ENCODE measurements at regions not wholly inside any gene's neighbourhood (a gene's known extent, or its start where the extent isn't known, plus 50 kb on each side); places are given as distances from the start of the nearest gene placed in this dataset.
A peak's percentile ranks its signal among the peaks of the same experiment; 100 is the strongest.
"Not testable (repeated sequence)": the region's sequence is repeated elsewhere in the genome, so short reads cannot be mapped to it uniquely, and the experiment has no call there.

DNA sequence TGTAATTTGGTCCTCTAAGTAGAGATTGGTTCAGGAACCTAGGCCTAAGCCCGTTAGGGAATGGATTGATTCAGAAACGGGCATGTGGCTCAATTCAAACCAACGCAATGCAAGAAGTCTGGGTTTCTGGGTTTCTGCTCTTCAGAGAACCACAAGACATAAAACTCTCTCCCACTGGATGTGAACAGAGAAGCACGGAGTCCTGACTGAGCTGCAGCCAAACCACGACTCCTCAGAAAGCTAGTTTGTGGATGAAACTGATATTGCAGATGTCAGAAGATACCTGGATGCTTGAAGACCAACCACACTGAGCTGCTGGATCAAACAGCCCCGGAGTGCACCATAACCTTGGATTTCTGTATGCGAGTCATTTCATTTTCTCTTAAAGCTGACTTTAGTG lies 50.0 kb downstream of the SOD2 start:
- DNase-seq (ENCODE audit: low read depth) = no peak

DNA sequence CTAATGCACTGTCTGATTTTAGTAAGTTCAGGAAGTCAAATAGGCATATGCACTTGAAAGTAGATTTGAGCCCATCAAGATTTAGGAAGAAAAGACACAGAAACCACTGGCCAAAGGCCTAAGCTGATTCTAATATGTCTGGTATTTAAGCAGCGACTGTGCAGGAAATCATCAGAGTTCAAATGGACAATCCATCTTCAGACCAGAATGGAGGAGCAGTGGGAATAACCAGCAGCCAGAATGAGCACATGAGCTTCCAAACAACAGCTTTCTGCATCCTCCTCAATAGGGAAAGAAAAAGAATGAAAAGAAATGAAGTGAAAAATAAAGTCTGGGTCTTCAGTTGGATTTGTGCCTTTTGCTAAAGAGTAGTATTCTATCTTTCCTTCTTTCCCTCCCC lies 50.6 kb downstream of the SOD2 start:
- DNase-seq (ENCODE audit: low read depth) = no peak

DNA sequence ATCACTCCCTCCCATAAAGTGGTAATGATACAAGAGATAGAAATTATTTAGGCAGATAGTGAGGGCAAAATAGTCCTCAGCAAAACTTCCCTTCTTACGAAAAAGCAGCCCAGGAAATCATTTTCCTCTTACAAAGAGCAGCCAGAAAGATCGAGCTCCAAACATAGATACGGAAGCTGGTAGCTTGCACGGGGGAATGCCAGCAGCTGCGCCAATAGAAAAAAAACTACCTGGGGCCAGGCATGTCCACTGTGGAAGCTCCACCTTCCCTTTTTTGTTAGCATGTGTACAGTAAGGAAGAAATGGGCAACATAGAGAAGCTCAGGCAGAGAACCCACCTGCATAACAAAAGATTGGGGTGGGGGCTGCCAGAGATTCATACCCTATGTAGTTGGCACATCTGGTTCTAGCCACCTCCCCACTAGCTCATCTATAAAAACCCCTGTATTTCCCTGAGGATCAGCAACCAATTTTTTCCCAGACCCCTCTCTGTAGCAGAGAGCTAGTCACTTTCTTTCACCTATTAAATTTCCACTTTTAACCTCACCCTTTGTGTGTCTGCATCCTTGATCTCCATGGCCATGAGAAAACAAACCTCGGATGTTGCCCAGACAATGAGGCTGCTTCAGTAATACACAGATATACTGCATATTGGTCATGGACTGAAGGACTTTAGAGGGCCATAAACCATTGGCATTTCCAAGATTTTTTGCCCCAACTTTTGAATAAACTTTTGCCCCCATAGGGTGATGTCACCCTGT lies 52.1 kb downstream of the SOD2 start:
- no peak for DNase-seq (ENCODE audit: low read depth)

DNA sequence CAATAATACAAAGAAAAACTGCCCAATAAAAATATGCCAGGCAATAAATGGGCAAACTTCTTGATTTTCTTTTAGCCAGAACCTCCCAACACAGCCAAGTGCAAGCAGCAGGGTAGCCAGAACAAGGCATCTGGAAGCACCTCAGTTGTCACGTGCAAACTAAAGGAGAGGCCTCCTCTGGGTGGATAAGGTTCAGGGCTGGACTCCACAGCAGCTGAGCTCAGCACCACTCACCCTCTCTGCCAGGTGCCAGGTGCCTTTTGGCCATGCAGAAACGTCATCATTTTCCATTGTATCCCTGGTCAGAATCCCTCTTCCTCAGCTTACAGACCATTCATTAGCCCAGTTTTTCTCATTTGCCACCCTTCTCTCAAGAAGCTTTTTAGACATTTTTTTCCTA lies 52.7 kb downstream of the SOD2 start:
- DNase-seq (ENCODE audit: low read depth) = no peak

DNA sequence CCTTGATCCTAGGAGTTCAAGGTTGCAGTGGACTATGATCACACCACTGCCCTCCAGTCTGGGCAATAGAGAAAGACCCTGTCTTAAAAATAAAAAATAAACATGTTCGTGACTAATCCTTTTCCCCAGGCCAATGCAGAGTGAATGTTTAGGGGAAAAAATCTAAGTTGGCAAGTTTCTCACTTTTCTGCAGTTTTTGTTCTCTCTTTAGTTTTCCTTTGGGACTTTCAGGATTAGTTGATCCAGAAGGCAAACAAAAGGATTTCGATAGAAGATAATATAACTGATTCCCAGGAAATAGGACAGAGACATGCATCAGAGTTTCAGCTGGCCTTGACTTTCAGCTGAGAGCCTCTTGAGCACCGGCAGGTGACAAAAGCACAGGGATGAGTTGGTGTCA lies 53.3 kb downstream of the SOD2 start:
- no peak for DNase-seq (ENCODE audit: low read depth)

DNA sequence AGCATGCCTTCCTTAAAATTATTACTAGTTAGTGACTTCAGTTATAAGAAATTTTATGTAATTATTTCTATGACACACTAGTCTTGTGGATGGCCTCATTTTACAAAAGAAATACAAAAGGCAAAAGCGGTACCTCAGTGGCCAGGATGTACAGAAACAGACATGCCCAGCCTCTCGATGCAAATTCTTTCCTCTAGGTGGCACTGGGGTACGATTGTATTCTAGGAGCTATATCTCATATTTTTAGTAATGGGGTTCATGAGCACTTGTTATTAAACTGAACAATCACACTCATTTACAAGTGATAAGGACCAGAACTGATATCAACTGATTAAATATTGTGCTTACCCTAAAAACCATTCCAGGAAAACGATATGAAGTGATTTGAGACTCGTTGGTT lies 59.8 kb downstream of the SOD2 start:
- DNase-seq (ENCODE audit: low read depth) = no peak

DNA sequence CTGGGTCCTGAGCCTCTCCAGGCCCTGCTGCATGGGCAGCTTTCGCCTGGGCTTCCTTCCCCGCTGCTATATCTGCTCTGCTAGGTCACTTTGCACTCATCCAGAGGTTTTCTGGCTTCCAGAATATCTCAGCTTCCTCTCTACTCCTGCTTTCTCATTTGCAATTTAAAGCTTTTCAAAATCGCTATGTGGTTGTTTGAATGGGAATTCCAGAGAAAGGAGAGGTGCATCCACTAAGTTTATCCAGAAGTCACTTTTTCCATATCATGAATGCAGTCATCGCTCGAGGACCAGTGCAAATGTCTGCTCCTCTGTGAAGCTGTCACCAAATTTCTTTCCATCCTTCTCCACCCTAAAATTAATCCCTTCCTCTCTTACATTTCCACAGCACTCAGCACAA lies 61.2 kb downstream of the SOD2 start:
- DNase-seq (ENCODE audit: low read depth) = no peak

DNA sequence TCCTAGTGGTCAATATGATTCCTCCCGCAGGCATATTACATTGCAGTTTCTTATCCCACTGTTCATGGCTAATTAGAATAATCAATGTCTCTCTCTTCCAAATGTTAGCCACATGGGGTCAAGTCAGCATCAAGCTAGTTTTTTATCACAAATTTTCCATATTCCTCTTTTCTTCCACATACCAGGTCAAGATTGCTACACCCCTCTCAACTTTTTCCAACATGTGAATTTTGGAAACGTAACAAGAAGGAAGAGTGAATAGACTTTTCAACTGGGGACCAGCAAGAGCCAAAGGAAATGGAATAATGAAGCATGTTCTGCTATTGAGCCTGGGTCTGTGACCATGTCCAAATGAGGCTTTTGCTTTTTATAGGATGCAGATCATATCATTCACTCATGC lies 65.1 kb downstream of the SOD2 start:
- DNase-seq (ENCODE audit: low read depth) = no peak

DNA sequence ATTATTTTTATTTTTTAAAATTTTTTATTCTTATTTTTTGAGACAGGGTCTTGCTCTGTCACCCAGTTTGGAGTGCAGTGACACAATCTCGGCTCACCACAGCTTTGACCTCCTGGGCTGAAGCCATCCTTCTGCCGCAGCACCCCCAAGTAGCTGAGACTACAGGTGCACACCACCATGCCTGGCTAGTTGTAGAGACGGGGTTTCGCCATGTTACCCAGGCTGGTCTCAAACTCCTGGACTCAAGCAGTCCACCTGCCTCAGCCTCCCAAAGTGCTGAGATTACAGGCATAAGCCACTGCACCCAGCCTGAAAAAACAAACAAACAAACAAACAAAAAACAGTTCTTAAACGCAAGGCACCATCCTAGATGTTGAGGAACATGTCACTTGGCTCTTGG lies 66.5 kb downstream of the SOD2 start:
- DNase-seq (ENCODE audit: low read depth) = not testable (repeated sequence)

DNA sequence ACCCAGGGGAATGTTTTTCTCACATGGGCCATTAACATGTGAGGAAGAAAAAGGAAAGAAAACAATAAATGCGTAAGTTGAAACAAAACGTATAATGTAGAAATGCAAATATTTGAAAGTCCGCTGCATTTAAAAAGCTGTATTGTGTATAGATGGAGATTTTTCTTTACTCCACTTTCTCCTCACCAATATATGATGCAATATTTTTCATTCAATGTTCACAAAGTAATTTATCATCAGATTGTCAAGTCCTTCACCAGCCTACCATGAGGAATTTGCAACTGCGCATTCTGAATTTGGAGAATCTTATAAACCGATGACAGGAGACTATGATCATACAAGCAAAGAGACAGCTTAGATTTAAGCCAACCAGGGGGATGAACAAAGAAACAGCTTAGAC lies 69.9 kb downstream of the SOD2 start:
- no peak for DNase-seq (ENCODE audit: low read depth)

DNA sequence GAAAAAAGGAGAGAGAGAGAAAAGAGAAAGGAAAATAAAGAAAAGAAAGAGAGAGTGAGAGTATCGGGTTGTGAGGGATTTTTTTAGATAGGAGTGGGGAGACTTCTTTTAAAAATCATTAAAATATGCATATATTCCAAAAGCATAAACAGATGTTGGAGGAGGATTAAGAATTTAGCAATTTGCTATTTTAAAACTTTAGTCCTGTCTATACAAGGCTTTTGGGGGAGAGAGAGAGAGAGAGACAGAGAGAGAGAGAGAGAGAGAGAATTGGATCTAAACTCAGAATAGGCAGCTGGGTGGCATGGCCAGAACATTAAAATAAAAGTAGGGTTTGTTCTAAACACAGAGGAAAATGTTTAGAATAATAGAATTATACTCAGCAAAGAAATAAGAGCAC lies 72.1 kb downstream of the SOD2 start:
- no peak for DNase-seq (ENCODE audit: low read depth)

DNA sequence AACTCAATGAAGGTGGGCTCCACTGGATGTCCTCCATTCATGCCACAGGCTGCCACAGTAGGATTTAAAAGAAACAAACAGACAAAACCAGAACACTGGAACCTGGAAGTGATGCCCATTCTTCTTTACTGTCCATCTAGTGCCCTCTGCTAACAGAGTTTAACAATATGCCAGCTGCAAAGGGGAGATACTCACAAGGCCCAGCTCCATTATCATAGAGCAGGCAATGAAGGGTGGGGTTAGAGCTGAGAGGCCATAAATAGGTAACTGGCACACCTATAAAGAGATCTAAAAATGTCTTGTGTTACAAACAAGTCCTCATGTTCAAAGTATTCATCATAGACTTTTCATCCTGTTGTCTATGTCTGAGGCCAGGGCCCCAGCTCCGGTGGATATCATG lies 75.6 kb downstream of the SOD2 start:
- no peak for DNase-seq (ENCODE audit: low read depth)

DNA sequence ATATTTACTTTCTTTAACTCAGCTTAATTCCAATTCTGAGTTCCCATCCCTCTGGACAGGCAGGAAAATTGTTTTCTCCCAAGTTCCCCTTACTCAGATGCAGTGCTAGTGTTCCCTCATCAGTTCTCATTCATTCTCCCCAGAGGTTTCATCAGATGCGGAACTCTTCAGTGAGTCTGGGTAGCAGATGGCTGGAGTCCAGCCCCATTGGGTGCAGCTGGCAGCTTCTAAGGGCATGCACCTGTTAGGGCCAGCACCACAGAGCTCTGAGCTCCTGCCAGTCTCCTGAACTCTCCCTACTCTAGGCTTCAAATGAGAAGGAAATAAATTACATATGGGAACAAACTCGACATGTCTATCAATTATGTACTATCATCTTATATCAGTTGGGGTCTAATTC lies 76.6 kb downstream of the SOD2 start:
- DNase-seq (ENCODE audit: low read depth) = no peak

DNA sequence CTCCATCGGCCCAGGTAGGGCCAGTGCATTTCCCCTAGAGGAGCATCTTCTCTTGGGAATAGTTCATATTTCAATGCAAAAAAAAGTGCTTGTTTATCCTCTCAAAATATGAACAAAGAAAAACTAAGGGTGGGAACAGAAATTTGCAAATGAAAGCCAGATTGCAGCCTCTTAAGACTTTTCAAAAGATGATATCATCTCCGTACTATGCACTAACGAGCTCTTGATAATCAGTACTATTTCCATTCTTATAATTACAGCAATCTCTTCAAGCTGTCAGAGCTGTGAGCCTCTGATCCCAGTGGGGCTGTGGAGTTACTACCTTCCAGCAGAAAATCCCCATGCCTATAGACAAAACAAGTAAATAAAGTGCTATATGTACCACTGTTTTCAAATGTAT lies 77.1 kb downstream of the SOD2 start:
- no peak for DNase-seq (ENCODE audit: low read depth)

DNA sequence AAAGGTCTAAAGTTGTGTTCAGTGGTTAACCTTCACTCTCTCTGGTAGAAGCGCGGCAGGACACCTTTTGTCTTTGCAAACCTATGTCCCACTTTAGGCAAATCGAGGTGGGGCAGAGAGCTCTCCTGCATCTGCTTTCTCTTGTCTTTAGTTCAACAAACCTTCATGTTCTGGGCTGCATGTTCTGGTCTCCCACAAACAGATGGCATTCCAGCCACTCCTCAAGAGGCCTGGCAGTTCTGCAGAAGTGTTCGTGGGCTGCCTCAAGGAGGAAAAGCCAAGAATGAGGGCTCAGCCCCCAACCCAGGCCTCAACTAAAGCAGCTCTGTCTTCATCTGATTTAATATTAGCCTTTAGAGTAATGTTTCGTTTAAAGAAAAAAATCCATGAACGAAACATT lies 82.2 kb downstream of the SOD2 start:
- DNase-seq (ENCODE audit: low read depth) = no peak

DNA sequence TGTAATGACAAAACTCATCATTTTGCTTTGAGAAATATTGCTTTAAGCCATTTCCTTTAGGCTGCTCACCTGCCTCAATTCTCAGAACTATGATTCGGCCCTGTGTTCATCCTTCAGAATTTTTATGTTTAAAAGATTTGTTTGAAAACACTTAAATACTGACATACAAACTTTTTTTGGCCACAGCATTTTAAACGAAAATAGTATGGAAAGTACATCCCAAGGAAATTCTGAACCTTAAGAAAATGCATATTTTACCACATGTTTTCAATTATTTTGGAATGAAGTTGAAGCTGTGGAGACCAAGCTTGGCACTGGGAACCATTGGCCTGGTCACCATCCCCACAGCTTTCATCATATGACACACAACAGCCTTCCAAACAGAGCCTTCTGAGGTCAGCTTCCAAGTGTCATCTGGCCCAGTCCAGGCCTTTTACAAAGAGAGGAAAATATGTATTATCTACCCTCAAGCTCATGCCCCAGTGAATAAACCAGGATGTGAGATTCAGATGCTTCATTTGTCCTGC lies 83.3 kb downstream of the SOD2 start:
- peak; percentile 62 for DNase-seq (ENCODE audit: low read depth)

DNA sequence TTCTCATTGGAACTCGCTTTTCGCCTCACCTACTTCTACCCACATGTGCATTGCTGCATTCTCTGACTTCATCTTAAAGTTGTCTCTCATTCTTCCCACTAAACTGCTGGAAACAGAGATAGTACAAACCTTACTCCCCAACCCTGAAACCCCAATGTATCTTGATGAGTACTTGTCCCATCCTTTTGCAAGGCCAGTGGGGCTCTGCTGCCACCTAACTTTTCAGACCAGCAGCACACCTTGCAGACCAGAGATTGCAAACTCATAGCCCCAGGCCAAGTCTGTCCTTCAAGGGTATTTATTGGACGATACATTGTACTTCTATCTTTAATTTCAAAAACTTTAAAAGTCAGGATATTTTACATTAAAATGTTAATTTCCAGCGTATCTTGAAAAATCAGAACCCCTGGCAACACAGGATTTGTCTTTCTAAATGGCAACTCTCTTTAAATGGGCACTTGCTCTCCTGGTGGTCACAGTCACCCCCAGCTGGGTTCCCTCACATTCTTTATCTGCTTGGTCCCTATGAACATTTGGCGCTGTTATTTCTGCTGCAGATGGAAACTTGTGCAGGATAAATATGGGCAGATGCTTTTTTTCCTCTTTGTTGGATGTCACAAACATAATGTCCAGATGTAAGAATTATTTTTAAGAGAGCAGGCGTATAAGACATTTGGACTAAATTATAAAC lies 83.9 kb downstream of the SOD2 start:
- no peak for DNase-seq (ENCODE audit: low read depth)

DNA sequence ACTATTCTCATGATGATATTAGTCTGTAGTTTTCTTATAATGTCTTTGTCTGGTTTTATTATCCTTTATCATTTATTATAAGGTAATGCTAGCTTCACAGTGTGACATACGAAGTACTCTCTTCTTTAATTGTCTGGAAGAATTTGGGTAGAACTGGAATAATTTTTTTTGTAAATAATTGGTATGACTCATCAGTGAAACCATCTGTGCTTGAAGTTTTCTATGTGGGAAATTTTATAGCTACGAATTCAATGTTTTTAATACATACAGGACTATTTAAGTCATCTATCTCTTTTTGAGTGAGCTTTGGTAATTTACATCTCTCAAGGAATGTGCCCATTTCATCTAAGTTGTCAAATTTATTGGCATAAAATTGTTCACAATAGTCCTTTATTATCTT lies 86.3 kb downstream of the SOD2 start:
- no peak for DNase-seq (ENCODE audit: low read depth)

DNA sequence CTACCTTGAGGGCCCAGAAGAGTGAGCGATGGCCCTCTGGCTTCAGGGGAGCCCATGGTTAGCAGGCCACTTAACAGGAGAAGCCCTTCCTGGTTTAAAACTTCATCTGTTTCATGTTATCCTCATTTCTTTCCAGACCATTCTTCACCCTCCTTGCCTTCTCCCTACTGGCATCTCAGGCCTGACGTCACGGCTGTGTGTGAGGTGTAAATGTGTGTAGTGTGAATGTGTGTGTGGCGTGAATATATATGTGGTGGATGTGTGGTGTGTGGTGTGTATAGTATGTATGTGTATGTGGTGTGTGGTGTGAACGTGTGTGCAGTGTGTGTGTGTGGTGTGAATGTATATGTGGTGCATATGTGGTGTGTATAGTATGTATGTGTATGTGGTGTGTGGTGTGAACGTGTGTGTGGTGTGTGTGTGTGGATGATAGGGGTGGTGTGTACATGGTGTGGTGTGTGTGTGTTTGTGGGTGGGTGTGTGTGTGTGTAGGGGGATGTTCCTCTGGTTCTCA lies 88.5 kb downstream of the SOD2 start:
- no peak for DNase-seq (ENCODE audit: low read depth)

DNA sequence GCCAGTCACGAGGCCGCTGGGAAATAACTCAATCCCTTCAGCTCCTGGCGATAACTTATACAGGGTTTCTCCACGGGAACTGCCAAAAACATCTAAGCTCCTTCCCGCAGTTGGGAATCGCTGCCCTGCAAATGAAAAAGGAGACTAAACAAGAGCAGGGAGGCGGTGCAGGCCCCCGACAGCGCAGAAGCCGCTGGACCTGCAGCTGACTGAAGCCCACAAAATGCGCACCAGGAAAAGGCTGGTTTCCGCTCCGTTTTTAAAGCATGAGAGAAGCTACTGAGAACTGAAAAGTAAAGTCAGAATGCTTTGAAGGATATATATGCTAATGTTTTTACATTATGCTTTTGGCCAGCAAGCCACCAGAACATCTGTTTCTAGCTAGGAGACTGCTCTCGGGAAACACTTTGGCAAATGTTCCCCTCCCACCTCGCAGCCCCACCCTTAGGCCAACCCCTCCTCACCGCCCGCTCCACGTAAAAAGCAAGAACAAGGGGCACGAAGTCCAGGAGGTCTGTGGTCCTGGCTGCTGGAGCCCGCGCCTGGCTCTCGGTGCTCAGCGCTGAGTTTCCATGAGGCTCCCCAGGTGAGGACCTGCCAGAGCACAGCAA lies 90.5 kb downstream of the SOD2 start:
- DNase-seq (ENCODE audit: low read depth) = no peak

DNA sequence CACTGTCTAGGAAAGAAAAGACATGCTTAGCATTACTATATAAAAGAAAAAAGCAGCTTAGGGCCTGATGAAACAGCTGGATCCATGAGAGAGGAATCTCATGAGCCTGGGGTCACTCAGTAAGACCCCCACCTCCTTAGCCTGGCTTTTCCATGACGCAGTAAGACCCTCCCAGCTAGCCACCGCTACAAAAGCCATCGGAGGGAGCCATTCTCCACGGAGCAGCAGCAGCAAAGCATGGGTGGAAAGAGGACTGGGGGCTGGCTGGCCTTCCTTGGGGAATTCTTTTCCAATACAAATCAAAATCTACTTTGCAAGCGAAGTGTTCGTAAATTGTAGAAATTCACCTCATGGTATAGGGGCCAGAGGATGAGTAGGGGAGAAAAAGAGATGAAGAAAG lies 91.8 kb downstream of the SOD2 start:
- no peak for DNase-seq (ENCODE audit: low read depth)

DNA sequence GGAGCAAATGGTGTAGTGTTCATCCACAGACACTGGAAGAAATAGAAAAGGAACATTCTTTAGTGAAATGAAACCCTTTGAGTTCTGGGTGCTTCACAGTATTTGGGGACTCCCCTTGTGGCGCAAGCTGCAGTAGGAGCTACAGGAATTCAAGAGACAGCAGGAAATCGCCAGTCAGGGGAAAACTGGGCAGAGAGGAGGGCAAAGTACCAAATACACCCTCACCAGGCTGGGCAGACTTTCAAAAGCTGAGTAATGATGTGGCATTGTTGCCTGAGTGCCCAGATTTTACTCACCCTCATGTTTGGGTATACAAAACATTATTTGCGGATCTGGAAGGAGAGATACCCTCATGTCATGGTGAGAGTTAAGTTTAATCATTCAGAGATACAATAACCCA lies 97.9 kb downstream of the SOD2 start:
- peak; percentile 68 for DNase-seq (ENCODE audit: low read depth)

DNA sequence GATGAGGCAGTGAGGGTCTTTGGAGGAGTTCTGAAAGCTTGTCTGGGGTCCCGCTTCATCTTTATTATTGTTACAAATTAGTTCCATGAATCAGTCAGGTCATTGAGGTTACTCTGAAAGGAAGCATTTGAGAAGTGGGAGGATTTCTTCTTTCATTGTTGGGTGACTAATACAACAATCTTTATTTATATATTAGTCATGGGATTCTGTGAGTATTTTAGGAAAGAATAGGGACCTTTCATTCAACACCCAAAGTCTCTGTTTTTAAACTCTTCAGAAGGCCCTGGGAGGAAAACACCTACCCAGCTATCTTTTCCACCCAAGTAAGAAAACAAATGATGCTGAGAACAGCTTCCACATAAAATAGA lies 98.3 kb downstream of the SOD2 start:
- DNase-seq (ENCODE audit: low read depth) = peak; percentile 76
